GM18868 (cell line): ENCODE measurements at regions not wholly inside any gene's neighbourhood (a gene's known extent, or its start where the extent isn't known, plus 50 kb on each side); places are given as distances from the start of the nearest gene placed in this dataset.
A peak's percentile ranks its signal among the peaks of the same experiment; 100 is the strongest.
"Not testable (repeated sequence)": the region's sequence is repeated elsewhere in the genome, so short reads cannot be mapped to it uniquely, and the experiment has no call there.

Source experiments
- ATAC-seq: cut with Tn5 transposase; IDR thresholded peaks from one replicate; pipeline ENCODE4 v1.9.1; 2021; ENCODE audit warnings: mild to moderate bottlenecking, moderate library complexity; ENCODE audit not compliant: unreplicated experiment

DNA sequence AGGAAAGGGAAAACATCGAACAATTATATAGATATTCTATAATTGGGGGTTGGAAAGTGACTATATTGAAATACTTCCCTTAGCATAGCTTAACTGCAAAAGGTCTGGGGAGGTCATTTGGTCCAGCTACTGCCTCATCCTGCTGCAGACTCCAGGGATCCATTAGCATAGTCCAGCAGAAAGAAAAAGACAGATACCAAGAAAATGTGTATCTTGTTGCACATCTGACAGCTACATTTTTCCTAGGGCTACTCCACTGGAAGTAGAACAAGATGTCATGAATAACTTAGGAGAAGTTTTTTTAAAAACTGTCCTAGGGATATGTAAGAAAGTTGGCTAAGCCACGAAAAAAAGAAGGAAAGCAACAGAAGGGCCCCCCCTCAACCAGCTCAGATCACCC lies 92.9 kb upstream of the SLC30A5 start:
- no peak for ATAC-seq

DNA sequence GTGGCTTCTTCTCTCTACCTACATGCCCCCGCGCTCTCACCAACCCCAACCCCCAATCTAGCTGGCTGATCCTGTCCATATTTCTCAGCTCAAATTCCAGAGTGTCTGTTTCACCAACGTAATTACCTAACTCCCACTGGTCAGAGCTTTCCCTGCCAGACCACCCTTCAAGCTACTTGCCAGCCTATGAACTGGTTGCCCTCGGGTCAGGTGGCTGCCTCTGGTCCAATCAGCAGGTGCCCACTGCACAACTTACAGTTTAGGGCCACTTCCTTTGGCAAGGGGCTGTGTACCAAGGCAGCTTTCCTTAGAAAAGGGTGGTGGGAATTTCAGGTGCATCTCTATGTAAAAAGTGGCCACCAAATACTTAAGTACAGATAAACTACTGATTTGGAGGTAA lies 92.2 kb upstream of the SLC30A5 start:
- no peak for ATAC-seq

DNA sequence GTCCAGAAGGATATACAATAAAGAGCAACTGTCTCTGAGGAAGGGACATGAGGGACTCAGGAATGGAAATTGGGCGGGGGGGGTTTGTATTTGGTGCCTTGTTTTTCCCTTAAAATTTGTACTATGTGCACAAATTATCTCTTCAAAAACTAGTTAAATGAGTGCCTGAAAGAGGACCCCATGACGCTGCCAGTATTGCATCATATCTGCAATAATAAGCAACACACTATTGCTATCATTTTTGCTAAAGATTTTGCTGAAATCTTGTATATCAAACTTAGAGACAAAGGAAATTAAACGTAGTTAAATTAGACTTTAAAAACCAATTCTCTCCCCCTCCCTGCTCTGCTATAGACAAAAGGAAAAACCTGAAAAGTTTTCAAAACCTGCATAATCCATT lies 89.7 kb upstream of the SLC30A5 start:
- no peak for ATAC-seq

DNA sequence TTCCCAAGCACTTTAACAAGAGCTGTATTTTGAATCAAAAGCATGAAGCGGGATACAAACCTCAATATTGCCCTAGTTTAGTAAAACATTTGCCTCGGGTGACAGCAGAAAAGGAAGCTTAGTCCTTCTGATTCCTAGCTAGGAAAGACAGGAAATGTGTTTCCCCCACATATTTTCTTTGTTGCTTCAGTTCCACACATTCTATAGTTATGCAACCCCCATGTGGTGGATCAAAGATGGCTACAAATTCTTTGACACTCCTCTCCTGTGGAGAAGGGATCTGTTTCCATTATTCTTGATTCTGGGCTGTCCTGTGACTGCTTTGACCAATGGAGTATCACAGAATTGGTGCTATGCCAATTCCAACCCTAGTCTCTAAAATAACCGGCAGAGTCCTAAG lies 89.1 kb upstream of the SLC30A5 start:
- ATAC-seq, result no peak

DNA sequence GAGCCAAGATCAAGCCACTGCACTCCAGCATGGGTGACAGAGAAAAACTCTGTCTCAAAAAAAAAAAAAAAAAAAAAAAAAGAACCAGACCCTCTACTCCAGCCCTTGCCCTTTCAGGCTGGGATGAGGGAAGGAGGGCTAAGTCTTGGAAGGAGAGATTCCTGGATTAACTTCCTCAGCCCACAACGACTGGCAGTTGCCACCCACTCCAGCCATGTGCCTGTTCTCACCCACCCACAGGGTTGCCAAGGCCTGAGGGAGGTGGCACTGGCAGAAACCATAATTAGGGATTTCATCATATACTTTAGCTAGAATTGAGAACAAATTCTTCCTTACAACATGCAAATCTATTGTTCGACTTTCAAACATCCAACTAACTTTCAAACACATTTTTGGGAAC lies 87.8 kb upstream of the SLC30A5 start:
- ATAC-seq, result no peak

DNA sequence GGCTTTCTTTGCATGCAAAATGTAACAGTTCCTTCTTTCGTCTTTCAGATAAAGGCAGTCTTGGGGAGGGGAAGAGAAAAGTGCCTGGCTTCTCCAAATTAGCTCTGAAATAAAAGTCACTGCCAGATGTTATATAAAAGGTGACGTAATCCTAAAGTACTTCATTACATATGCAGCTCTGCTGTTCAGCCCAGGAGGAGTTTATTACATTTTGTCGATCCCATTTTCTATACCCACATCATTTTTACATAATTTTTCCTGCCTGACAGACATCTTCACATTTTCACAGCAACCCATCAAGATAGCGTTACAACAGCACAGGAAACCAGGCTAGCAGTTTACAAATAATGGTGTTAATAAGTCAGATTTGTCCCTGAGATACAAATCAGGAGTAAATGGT lies 86.7 kb upstream of the SLC30A5 start:
- ATAC-seq, result no peak

DNA sequence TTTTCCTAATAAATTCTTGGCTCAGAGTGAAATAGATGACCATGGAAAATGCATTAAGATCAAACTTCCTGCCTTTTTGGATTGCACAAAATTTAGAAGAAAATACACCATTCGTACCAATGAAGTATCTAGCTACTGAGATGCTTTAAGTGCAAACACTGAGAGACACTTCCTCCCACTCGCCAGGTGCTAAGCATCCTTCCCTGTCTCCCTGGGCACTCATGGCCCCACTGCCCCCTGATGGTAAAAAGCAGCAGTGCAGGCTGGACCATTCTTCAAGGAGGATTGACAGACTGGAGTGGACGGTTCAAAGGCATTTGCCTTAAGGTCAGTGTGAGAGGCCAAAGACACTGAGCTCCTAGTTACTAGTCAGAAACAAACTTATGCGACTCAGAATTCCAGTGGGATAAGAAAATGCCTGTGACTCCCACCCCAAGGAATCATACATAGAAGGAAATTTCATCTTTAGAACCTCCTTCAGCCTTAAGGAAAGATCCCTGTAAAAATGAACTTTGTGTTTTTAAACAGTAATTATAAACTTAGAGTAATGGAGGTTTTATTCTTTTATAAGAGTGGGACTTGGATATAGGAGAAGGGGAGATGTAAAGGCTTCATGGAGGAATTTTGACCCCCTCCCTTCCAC lies 86.0 kb upstream of the SLC30A5 start:
- peak; percentile 84 for ATAC-seq

DNA sequence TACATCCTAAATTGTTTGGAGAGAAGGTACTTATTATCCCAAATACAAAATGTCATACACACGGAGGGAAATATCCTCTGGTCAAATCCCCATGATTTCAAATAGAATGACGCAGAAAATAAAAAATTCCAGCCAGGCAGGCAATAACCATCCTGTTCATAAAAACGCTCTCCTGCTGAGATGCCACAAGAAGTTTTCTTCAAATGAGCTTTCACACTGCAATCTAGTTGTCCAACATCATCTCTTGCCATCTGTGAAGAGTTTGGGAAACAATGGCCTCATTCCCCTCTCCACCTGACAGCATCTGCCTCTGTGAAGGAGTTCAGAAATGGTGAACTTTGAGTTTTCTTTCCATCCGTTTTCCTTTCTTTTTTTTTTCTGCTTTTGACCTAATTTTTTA lies 83.3 kb upstream of the SLC30A5 start:
- no peak for ATAC-seq

DNA sequence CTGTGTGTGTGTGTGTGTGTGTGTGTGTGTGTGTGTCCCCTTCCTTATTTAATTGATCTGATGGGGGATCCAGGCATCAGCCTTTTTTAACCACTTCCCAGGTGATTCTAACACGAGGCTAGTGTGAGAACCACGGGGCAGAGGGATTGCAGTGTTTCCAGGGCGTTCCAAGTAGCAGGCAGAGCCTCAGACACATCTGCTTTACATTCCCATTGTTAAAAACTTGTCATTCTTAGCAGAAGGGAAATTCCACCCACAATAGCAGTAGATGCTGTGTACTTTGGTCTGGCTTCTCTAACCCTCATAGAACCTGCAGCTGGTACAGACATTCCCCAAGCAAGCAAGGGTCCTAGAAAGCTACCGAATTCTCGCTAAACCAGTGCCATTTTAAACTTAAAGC lies 81.9 kb upstream of the SLC30A5 start:
- no peak for ATAC-seq

DNA sequence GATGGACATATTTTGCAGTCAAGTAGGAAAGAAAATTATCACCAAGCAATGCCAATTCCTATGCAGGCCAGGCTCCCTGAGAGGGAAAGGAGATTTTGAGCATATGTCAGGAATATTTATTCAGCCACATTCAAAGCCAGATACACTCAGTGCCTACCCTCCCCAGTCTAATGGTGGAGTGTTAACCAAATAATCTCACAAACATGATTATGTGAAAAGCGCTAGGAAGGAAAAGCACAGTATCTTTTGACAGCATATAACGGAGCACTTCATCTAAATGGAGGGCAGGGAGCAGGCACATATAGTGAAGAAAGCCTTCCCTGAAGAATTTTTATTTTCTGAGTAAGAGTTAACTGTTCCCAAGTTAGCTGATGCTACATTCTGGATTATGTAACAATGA lies 80.3 kb upstream of the SLC30A5 start:
- ATAC-seq, result no peak

DNA sequence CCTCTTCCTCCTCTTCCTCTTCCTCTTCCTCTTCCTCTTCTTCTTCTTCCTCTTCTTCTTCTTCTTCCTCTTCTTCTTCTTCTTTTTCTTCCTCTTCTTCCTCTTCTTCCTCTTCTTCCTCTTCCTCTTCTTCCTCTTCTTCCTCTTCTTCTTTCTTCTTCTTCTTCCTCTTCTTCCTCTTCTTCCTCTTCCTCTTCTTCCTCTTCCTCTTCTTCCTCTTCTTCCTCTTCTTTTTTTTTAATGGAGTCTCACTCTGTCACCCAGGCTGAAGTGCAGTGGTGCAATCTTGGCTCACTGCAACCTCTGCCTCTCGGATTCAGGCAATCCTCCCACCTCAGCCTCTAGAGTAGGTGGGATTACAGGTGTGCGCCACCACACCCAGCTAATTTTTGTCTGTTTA lies 79.8 kb upstream of the SLC30A5 start:
- ATAC-seq, result not testable (repeated sequence)

DNA sequence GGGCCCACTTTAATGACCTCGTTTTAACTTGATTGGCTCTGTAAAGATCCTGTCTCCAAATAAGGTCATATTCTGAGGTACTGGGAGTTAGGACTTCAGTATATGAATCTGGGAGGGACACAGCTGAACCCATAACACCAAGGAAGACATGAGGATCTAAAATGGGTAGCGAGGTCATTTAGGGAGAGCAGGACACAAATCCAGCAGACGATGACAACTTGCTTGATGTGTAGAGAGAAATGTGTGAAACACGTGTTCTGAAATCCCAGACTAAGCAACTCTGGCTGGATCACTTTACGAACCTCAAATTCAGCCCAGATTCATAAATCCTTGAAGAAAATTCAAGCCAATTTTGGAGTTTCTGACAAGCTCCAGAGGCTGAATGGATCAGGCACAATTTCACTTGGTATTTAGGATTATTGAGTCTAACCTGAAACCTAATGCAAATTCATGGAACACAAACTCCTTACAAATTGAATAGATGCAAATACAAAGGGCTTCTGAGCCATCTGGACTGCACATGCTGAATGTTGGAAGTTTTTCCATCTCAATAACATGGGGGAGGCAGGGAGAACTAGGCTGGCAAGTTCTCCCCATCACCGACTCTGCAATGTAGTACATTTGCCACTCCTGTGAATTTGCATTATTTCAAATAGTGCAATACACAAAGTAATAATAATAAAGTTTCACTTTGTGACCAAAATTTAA lies 74.0 kb upstream of the SLC30A5 start:
- ATAC-seq, result no peak

DNA sequence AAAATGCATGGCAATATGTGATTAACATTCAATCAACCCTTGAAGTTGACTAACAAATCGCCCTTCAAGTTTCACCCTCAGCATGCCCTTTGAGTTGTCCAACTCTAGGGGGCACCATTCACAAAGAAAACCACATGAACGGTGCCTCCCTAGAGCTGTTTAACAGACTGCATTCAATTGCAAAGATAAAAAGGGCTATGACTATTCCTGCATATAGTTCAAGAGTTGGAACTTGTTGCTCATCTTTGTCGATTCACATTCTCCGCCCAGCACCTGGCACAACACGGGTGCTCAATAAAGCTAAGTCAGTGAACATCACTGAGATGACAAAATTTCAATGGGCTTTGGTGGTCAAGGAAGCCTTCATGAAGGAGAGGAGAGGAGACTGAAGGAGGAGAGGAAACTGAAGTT lies 69.6 kb upstream of the SLC30A5 start:
- ATAC-seq, result peak; percentile 51

DNA sequence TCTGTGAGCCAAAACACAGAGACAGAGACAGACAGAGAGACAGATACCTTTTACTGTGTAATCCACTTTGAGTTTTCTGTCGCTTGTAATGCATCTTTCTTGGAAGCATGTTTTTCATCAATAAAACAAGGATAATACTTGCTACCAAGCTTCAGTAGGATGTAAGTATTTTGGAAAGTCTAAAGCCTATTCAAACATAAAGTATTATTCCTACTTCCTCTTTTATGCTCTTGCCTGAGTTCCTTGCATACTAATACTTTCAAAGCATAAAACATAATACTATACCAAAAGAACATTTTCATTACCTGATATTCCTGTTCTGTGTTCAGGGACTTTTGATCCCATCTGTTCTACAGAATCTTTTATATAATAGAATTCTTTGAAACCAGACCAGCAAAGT lies 64.5 kb upstream of the SLC30A5 start:
- ATAC-seq, result peak; percentile 63

DNA sequence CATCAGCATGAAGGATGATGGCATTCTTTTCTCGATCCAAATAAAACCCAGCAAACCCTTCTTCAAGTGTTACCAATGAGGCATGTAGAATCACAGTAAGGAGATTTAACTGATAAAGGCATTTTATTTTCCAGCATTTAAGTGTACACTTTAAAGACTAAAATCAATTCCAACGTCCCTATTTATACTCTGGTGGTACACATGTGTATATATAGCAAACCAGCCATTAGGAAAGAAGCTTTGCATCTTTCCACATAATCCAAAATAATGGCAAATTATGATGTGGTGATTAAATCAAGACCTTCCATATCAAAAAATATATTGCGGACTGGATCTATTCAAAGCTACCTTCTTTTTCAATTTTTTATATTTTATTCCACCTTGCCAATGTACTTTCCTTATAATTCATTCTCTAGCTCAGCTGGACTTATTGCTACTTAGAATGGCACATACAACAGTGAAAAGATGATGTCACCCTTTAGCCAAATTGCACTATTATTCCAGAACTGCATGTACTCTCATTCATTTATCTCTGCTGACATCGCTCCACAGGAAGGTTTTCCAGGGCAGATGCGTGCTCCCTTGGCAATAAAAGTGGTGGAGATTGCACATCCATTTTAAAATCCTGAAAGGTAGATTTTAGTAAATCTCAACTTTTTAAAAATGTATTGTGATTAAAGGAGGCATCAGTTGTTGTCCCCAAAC lies 63.3 kb upstream of the SLC30A5 start:
- ATAC-seq, result no peak

DNA sequence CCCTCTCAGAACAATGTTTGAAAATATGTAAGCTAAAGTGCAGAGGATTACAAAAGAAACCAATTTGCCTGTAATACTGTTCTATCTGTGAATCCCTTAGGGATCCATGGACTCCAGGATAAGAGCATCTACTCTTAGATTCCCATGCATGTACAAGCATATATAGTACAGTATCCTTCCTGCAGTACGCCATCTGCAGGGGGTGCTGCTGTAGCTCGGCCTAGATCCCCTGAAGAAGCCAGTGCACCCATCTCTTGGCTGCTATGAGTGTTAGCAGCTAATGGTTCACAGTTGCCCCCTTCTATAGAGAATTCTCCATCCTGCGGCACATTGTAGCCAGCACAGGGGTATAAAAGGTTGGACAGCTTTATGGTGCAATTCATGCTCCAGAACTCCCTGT lies 61.8 kb upstream of the SLC30A5 start:
- ATAC-seq, result no peak

DNA sequence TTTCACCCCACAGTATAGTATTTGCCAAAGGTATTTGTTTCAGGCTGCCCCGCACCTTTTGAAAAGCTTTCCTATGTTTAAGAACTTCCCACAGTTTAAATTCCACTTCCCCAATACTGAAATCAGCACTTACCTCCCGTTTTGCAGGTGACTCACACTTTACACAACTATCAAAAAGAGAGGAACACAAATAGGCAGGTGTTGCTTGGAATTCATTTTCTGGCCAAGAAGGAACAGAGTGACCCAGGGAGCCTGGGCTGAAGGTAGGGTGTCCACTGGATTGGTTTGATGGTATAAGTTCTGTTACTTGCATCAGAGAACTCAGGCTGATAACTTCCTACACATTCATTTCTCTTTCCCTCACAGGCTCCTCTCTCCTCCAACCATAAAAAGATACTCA lies 60.1 kb upstream of the SLC30A5 start:
- no peak for ATAC-seq

DNA sequence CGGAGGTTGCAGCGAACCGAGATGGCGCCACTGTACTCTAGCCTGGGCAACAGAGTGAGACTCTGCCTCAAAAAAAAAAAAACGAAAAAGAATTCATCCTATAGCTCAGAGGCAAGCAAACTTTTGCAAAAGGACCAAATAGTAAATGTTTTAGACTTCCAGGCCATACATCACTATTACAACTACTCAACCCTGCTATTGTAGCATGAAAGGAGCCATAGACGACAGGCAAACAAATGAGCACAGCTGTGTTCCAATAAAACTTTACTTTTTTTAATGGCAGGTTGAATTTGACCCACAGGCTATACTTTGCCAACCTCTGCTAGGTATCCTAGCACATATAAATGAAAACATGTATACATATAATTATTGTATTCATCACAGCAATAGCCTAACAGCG lies 58.9 kb upstream of the SLC30A5 start:
- ATAC-seq, result no peak

DNA sequence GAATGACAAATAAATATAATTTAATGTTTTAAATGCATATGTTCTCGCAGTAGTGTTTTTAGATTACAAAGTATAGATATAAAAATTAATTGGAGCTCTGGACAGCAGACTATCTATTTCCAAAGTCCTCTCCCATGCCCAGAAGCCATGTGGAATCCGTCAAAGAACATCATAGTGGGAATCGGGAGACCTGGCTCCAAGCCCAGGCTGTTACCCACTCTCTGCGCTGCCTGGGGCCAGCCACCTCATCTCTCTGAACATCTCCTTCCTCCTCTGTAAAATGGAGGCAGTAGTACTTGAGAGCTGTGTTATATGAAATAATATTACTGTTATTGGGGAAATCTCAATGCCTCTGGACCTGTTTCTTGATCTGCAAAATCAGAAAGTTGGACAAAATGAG lies 58.1 kb upstream of the SLC30A5 start:
- no peak for ATAC-seq

DNA sequence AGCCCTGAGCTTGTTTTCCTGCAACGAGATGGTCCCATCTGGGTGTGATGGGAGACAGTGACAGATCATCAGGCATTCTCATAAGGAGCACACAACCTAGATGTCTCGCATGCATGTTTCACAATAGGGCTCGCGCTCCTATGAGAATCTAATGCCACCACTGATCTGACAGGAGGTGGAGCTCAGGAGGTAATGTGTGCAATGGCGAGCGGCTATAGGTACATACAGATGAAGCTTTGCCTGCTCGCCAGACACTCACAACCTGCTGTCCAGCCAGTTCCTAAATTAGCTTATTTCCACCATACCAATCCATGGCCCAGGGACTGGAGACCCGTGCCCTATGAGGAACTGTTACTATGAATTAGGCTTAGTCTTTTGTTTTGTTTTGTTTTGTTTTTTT lies 55.3 kb upstream of the SLC30A5 start:
- ATAC-seq, result no peak

DNA sequence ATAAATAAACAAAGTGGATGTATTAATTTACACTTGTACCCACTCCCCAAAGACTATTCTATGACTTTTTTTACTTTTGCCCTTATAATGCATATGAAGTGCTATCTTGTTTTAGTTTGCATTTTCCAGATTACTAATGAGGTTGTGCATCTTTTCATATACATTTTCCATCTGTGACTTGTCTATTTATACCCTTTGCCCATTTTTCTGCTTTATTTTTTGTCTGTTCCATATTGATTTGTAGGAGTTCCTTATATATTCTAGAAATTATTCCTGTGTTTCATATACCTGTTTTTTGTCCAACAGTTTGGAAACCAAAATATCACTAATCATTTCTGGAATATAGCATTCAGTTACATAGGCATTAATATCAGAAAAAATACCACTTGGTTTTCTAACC lies 54.0 kb upstream of the SLC30A5 start:
- no peak for ATAC-seq

DNA sequence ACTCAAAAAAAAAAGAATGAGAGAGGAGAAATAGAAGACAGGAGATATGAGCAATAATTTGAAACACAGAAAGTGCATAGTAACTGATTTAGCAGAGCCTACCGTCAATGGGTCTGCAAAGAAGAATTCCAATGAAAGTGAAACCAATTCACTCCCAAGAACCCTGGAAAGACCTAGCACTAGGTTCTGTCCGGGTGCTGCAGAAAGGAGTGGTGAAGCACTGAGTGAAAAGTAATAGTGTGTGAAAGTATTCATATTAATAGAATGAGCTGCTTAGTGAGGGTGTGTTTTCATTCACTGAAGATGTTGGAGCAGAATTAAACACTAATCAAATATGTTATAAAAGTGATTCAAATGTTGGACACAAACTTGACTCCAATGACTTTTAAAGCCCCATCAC lies 51.3 kb upstream of the SLC30A5 start:
- ATAC-seq, result peak; percentile 37
